H1 (cell line): ENCODE measurements at regions not wholly inside any gene's neighbourhood (a gene's known extent, or its start where the extent isn't known, plus 50 kb on each side); places are given as distances from the start of the nearest gene placed in this dataset.

Source experiments
- EZH2 ChIP-seq: fragments of 200-600 bp; sonication (generic); IDR thresholded peaks from 2 replicates; pipeline ENCODE4 v1.7.1; 2012; ENCODE audit warnings: low read depth, mild to moderate bottlenecking, moderate library complexity, low read length, inconsistent platforms; ENCODE audit not compliant: severe bottlenecking
- POLR2A ChIP-seq, 2 experiments: IDR thresholded peaks; 1 replicate in 1 of 2; 2 replicates in 1 of 2; pipeline ENCODE4 v1.6.1; 2011; ENCODE audit warnings: low read depth in 2 of 2, low read length in 2 of 2, mild to moderate bottlenecking in 2 of 2; ENCODE audit errors: control extremely low read depth in 1 of 2
- POLR2AphosphoS5 ChIP-seq: IDR thresholded peaks from 2 replicates; pipeline ENCODE4 v1.6.1; 2011; ENCODE audit warnings: low read depth, low read length
- TAF1 ChIP-seq: IDR thresholded peaks from 2 replicates; pipeline ENCODE4 v1.6.1; 2011; ENCODE audit warnings: mild to moderate bottlenecking, low read depth, low read length
- YY1 ChIP-seq: IDR thresholded peaks from 2 replicates; pipeline ENCODE4 v1.6.1; 2011; ENCODE audit warnings: low read depth, mild to moderate bottlenecking, low read length
- TF ChIP-seq, protein P1 (sequence below), 3 experiments: IDR thresholded peaks; 1 replicate in 2 of 3; 2 replicates in 1 of 3; pipeline versions ENCODE4 v1.5.1 to v1.6.1; 2011; ENCODE audit warnings: low read length in 3 of 3, mild to moderate bottlenecking in 3 of 3, inconsistent platforms in 2 of 3, low read depth in 1 of 3, moderate library complexity in 1 of 3; ENCODE audit not compliant: insufficient read depth in 1 of 3; ENCODE audit errors: control extremely low read depth in 1 of 3

DNA sequence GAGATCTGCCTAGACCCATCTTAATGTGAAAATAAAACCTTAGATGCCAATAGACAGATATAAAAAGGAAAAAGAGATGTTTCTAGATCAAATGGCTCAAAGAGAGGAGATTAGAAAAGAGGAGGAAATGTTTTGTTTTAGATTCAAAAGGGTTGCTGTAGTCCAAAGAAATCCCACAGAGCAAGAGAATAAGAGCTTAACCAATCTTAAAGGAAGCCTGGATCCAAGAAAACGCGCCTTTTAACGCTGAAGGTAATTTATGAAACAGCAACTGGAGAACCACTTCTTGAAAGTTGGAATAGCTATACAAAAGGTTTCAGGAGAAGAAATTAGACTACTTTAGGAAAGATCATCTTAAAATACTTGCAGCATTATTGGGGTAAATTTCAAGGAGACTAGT is 298.8 kb downstream of the BRINP2 start:
- TF ChIP-seq, protein P1, sequence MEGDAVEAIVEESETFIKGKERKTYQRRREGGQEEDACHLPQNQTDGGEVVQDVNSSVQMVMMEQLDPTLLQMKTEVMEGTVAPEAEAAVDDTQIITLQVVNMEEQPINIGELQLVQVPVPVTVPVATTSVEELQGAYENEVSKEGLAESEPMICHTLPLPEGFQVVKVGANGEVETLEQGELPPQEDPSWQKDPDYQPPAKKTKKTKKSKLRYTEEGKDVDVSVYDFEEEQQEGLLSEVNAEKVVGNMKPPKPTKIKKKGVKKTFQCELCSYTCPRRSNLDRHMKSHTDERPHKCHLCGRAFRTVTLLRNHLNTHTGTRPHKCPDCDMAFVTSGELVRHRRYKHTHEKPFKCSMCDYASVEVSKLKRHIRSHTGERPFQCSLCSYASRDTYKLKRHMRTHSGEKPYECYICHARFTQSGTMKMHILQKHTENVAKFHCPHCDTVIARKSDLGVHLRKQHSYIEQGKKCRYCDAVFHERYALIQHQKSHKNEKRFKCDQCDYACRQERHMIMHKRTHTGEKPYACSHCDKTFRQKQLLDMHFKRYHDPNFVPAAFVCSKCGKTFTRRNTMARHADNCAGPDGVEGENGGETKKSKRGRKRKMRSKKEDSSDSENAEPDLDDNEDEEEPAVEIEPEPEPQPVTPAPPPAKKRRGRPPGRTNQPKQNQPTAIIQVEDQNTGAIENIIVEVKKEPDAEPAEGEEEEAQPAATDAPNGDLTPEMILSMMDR (IDR thresholded peaks at IDR 0.05; ENCODE audit: control extremely low read depth in 1 of 3, insufficient read depth in 1 of 3, low read depth in 1 of 3, low read length in 3 of 3), result no peak
- TF ChIP-seq YY1 (no peak), POLR2A (IDR thresholded peaks at IDR 0.05; ENCODE audit: control extremely low read depth in 1 of 2, low read depth in 2 of 2, low read length in 2 of 2) (no peak), POLR2AphosphoS5 (no peak), TAF1 (no peak), EZH2 (no peak)
